ENCODE measurements at regions not wholly inside any gene's neighbourhood (a gene's known extent, or its start where the extent isn't known, plus 50 kb on each side); places are given as distances from the start of the nearest gene placed in this dataset.
"Not testable (repeated sequence)": the region's sequence is repeated elsewhere in the genome, so short reads cannot be mapped to it uniquely, and the experiment has no call there.

DNA sequence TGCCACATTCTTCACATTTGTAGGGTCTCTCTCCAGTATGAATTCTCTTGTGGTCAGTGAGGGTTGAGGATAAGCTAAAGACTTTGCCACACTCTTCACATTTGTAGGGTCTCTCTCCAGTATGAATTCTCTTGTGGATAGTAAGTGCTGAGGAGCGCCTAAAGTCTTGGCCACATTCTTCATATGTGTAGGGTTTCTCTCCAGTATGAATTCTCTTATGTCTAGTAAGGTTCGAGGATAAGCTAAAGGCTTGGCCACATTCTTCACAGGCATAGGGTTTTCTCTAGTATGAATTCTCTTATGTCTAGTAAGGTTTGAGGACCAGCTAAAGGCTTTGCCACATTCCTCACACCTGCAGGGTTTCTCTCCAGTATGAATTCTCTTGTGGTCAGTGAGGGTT, 706.9 kb upstream of the ZNF722 start:
- not testable (repeated sequence) for FAIRE-seq; DNase-seq (ENCODE audit: insufficient read length, low spot score)

DNA sequence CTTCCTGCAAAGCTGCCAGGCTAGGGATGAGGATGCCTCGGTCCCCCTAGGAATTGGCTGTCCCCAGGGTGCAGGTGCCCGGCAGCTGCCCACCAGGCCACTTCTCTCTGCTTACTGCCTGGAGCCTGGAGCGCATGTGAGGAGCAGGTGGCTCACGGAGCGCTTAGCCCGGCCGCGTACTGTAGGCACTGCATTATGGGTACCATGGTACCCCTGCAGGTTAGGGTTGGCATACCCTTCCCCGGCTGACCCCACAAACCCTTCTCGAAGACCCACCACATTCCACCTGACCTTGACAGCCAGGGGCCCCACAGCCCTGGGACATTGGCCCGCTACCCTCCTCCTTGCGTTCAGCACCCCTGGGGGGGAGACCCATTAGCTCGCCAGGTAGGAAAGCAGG, 681.1 kb upstream of the ZNF722 start:
- FAIRE-seq; DNase-seq (ENCODE audit: insufficient read length, low spot score): not testable (repeated sequence)

DNA sequence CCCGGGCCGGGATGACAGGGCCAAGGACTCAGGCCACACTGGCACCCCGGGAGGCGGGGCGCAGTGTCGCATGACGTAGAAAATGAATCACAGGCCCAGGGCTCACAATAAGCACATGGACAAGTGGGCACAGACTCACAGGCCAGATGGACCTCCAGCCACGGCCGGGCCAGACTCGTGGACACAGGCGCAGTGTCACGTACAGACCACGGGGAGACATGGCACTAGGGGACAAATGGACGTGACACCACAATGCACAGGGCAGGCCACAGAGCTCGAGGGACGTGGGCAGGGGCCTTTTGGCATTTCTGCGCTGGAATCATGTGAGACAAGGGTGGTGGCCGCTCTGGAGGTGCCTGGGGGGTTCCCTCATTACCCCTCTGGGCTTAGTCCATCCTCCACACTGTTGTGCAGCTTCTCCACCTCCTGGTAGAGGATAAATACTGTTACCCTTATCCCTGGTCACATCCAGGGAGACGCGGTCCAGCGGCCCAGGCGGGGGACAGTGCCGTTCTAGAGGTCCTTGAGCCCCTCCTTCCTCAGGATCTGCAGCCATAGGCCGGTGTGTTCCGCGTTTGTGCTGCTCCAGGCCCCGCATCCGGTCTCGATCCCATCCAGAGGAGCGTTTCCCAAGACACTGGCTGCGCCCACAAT, 649.8 kb upstream of the ZNF722 start:
- peak; percentile 63 for FAIRE-seq
- not testable (repeated sequence) for DNase-seq (ENCODE audit: insufficient read length, low spot score)

DNA sequence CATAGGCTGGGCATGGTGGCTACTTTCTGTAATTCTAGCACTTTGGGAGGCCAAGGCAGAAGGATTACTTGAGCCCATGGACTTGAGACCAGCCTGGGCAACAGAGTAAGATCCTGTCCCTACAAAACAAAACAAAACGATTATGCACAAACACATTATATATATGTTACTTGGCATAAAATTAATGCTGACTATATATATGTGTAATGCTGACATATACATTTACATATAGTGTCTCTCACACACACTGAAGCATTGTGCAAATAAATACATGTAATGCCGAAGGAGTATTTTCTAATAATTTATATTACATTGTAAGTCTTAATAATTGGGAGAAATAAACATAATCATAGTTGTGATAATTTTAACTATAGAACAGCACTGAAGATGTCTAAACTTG, 621.8 kb upstream of the ZNF722 start:
- no peak for FAIRE-seq
- DNase-seq (ENCODE audit: insufficient read length, low spot score), result no peak

DNA sequence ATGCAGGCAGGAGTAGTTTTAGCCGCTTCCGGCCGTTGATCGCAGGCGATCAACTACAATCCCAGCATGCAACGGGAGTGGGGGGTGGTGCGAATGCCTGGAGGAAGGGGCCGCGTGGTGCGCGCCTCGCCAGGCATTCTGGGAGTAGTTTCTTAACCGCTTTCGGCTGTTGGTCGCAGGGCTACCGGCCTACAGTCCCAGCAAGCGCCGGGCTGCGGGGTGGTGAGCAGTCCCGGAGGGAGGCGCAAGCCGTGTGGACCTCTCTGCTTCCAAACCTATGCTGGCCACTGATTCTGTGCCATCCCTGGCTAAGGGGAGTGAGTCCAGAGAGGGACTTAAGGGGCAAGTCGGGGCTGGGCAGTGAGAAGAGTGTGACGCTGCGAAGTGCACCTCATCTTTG, 604.5 kb upstream of the ZNF722 start:
- not testable (repeated sequence) for DNase-seq (ENCODE audit: insufficient read length, low spot score); FAIRE-seq

DNA sequence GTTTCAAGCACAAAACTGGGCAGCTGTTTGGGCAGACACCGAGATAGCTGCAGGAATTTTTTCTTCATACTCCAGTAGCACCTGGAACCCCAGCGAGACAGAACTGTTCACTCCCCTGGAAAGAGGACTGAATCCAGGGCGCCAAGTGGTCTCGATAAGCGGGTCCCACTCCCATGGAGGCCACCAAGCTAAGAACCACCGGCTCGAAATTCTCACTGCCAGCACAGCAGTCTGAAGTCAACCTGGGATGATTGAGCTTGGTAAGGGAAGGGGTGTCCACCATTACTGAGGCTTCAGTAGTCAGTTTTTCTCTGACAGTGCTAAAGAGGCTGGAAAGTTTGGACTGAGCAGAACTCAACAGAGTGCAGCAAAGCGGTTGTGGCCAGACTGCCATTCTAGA, 590.8 kb upstream of the ZNF722 start:
- FAIRE-seq, result not testable (repeated sequence)

More for the DNA sequence above, 590.8 kb upstream of the ZNF722 start:
- not testable (repeated sequence) for DNase-seq (ENCODE audit: insufficient read length, low spot score)
